GM21526 (cell line): ENCODE measurements at regions not wholly inside any gene's neighbourhood (a gene's known extent, or its start where the extent isn't known, plus 50 kb on each side); places are given as distances from the start of the nearest gene placed in this dataset.
"Not testable (repeated sequence)": the region's sequence is repeated elsewhere in the genome, so short reads cannot be mapped to it uniquely, and the experiment has no call there.

Experiments
- ATAC-seq: cut with Tn5 transposase; IDR thresholded peaks from one replicate; pipeline ENCODE4 v1.9.1; 2021; ENCODE audit warnings: moderate library complexity; ENCODE audit not compliant: unreplicated experiment, low FRiP score

GRCh38 chr3:72497501-72497900 lies 350.7 kb downstream of the SHQ1 start:
- ATAC-seq = not testable (repeated sequence)

GRCh38 chr3:72496051-72496670 lies 352.1 kb downstream of the SHQ1 start:
- peak; percentile 69 for ATAC-seq

- ATAC-seq = no peak
These were observed 353.6 kb downstream of the SHQ1 start for GRCh38 chr3:72494626-72495025.

- ATAC-seq = no peak
These were observed 354.1 kb downstream of the SHQ1 start for GRCh38 chr3:72494130-72494529.

GRCh38 chr3:72492240-72492639 lies 356.0 kb downstream of the SHQ1 start:
- ATAC-seq = no peak

- no peak for ATAC-seq
These were observed 357.4 kb downstream of the SHQ1 start for GRCh38 chr3:72490688-72491435.

- no peak for ATAC-seq
These were observed 358.3 kb downstream of the SHQ1 start for GRCh38 chr3:72489901-72490300.

- ATAC-seq = no peak
These were observed 359.6 kb downstream of the SHQ1 start for GRCh38 chr3:72488738-72489035.

- ATAC-seq = no peak
These were observed 360.1 kb downstream of the SHQ1 start for GRCh38 chr3:72487946-72488737.

- no peak for ATAC-seq
These were observed 361.0 kb downstream of the SHQ1 start for GRCh38 chr3:72487078-72487765.

GRCh38 chr3:72485641-72486040 lies 362.6 kb downstream of the SHQ1 start:
- ATAC-seq = no peak

GRCh38 chr3:72483554-72484104 lies 364.6 kb downstream of the SHQ1 start:
- no peak for ATAC-seq

- ATAC-seq = no peak
These were observed 365.5 kb downstream of the SHQ1 start for GRCh38 chr3:72482589-72483321.

GRCh38 chr3:72481542-72481941 lies 366.7 kb downstream of the SHQ1 start:
- no peak for ATAC-seq

- ATAC-seq = no peak
These were observed 367.9 kb downstream of the SHQ1 start for GRCh38 chr3:72480366-72480765.

- ATAC-seq = no peak
These were observed 368.5 kb downstream of the SHQ1 start for GRCh38 chr3:72479651-72480215.

- ATAC-seq = no peak
These were observed 372.1 kb downstream of the SHQ1 start for GRCh38 chr3:72476139-72476483.

- no peak for ATAC-seq
These were observed 372.7 kb downstream of the SHQ1 start for GRCh38 chr3:72475258-72476138.

GRCh38 chr3:72474775-72475174 lies 373.5 kb downstream of the SHQ1 start:
- ATAC-seq = no peak
